ENCODE measurements at regions not wholly inside any gene's neighbourhood (a gene's known extent, or its start where the extent isn't known, plus 50 kb on each side); places are given as distances from the start of the nearest gene placed in this dataset.

DNA sequence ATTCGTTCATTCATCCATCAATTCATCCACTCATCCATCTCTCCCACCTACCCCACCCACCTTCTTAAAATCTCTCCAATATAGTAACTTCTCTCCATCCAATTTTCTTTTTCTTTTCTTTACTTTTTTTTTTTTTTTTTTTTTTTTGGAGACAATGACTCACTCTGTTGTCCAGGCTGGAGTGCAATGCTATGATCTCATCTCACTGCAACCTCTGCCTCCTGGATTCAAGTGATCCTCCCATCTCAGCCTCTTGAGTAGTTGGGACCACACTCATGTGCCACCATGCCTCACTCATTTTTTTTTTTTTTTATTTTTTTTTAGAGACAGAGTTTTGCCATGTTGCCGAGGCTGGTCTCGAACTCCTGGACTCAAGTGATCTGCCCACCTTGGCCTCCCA, 118.4 kb downstream of the SUDS3 start:
- H3K27ac ChIP-seq: no peak overlapping the region
- intact Hi-C loops (cut with DNase I): no loop called here
- H3K4me1 ChIP-seq: no peaks in the 10 kb centered on the region
- no peak overlapping the region for H3K4me3 ChIP-seq
- no peaks in the 10 kb centered on the region for H3K9me3 ChIP-seq
- H3K27me3 ChIP-seq: no peaks in the 10 kb centered on the region
- DNase-seq (no peak), ATAC-seq (no peak)
- H3K36me3 ChIP-seq: no peaks in the 10 kb centered on the region
- TF ChIP-seq, protein P1, sequence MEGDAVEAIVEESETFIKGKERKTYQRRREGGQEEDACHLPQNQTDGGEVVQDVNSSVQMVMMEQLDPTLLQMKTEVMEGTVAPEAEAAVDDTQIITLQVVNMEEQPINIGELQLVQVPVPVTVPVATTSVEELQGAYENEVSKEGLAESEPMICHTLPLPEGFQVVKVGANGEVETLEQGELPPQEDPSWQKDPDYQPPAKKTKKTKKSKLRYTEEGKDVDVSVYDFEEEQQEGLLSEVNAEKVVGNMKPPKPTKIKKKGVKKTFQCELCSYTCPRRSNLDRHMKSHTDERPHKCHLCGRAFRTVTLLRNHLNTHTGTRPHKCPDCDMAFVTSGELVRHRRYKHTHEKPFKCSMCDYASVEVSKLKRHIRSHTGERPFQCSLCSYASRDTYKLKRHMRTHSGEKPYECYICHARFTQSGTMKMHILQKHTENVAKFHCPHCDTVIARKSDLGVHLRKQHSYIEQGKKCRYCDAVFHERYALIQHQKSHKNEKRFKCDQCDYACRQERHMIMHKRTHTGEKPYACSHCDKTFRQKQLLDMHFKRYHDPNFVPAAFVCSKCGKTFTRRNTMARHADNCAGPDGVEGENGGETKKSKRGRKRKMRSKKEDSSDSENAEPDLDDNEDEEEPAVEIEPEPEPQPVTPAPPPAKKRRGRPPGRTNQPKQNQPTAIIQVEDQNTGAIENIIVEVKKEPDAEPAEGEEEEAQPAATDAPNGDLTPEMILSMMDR (IDR thresholded peaks at IDR 0.05): no peak

DNA sequence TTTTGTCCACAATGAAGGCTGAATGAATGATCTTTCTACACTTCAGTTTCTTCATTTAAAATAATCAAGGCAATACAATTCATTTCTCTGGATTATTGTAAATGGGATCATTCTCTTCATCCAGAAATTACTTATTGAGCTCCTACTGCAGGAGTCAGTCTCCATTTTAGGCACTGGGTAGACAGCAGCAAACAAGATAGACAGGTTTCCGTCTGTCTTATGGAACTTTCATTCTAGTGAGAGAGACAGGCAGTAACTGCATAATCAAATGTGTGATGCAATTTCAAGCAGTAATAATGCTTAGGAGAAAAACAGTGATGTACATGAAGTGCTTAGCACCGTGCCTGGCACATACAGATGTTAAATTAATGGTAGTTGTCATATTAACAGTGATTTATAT, 118.9 kb downstream of the SUDS3 start:
- no peak overlapping the region for H3K4me3 ChIP-seq
- DNase-seq: no peak

DNA sequence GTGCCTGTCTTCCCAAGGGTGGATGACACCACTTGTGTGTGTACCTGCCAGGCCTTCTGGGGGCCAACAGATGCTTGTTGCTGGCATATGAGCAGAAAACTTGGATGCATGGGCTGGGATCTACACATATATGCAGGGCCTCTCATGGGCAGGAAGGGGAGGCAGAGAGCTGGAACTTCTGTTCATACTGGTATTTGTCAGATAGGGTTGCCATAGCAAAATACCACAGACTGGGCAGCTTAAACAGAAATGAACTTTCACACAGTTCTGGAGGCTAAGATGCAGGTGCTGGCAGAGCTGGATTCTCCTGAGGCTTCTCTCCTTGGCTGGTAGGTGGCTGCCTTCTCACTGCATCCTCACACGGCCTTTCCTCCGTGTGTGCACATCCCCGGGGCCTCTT, 121.8 kb downstream of the SUDS3 start:
- TF ChIP-seq, protein P1 (IDR thresholded peaks at IDR 0.05): no peak
- Histone ChIP-seq H3K27me3 (no peaks in the 10 kb centered on the region), H3K4me1 (no peaks in the 10 kb centered on the region), H3K27ac (no peak overlapping the region), H3K4me3 (no peak overlapping the region), H3K36me3 (no peaks in the 10 kb centered on the region), H3K9me3 (no peaks in the 10 kb centered on the region)
- ATAC-seq (no peak), DNase-seq (no peak)
- intact Hi-C loops (cut with DNase I): no loop called here

More for the DNA sequence above, 118.9 kb downstream of the SUDS3 start:
- TF ChIP-seq, protein P1 (IDR thresholded peaks at IDR 0.05): no peak
- no peaks in the 10 kb centered on the region for H3K27me3 ChIP-seq
- no peaks in the 10 kb centered on the region for H3K4me1 ChIP-seq
- H3K36me3 ChIP-seq: no peaks in the 10 kb centered on the region
- no peaks in the 10 kb centered on the region for H3K9me3 ChIP-seq
- intact Hi-C loops (cut with DNase I): no loop called here
- no peak for ATAC-seq
- no peak overlapping the region for H3K27ac ChIP-seq

DNA sequence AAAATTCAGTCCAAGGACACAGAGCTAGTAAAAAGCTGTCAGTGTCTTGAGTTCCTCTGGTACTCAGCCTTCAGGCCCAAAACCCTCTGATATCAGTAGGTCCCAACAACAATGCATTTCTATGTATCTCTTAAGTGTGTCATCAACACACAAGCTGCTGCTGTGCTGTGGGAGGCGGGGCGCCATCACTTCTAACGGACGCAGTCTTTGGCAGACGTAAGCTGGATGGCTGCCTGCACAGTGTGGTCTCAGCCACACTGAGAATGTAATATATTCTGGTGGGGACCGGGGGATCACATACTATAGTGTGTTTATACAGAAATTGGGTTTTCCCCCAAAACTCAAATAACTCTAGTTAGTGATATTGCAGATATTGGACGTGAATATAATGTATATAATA, 123.9 kb downstream of the SUDS3 start:
- Histone ChIP-seq H3K27me3 (no peaks in the 10 kb centered on the region), H3K4me3 (no peak overlapping the region), H3K9me3 (peaks cover 0 to 7% of the 10 kb centered on the region in 2 donors), H3K4me1 (no peaks in the 10 kb centered on the region), H3K27ac (no peak overlapping the region), H3K36me3 (no peaks in the 10 kb centered on the region)
- TF ChIP-seq, protein P1 (IDR thresholded peaks at IDR 0.05): no peak
- ATAC-seq (no peak), DNase-seq (no peak)
- intact Hi-C loops (cut with DNase I): no loop called here

DNA sequence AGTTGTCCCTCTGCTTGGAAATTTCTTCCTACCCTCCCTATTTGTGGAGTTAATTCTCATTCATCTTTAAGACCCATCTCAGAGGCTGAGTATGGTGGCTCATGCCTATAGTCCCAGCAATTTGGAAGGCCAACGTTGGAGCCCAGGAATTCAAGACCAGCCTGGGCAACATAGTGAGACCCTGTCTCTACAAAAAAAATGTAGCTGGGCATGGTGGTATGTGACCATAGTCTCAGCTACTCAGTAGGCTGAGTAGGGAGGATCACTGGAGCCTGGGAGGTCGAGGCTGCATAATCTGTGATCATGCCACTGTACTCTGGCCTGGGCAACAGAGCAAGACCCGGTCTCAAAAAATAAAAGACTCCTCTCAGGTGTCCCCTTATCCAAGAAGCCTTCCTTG, 125.1 kb downstream of the SUDS3 start:
- H3K4me1 ChIP-seq: no peaks in the 10 kb centered on the region

More for the DNA sequence above, 125.1 kb downstream of the SUDS3 start:
- H3K27ac ChIP-seq: no peak overlapping the region
- no peaks in the 10 kb centered on the region for H3K36me3 ChIP-seq
- intact Hi-C loops (cut with DNase I): no loop called here
- ATAC-seq: no peak
- H3K9me3 ChIP-seq: peaks cover 0 to 7% of the 10 kb centered on the region in 2 donors
- DNase-seq: no peak
- H3K27me3 ChIP-seq: no peaks in the 10 kb centered on the region
- no peak overlapping the region for H3K4me3 ChIP-seq
- TF ChIP-seq, protein P1 (IDR thresholded peaks at IDR 0.05): no peak

All from left lung (tissue), 4 donors.